Right ventricle myocardium superior (tissue), 1 donor: ENCODE measurements at regions not wholly inside any gene's neighbourhood (a gene's known extent, or its start where the extent isn't known, plus 50 kb on each side); places are given as distances from the start of the nearest gene placed in this dataset.

ENCODE experiments used
- ATAC-seq: fragments of 200-7000 bp; cut with Tn5 transposase; one replicate; pipeline ENCODE4 v1.9.1; 2020; ENCODE audit warnings: mild to moderate bottlenecking; ENCODE audit not compliant: poor library complexity
- DNase-seq: peaks from one replicate; pipeline ENCODE4 v3.0.0-alpha.2; 2020
- intact Hi-C: fragments of 100-400 bp; cut with DNase I; formaldehyde crosslinking; loops from one replicate; pipeline ENCODE4 v1.11.2; 2022
- donor health status: DM: no; HTN: yes; CAD: no; lungs with severe emphysema.

- intact Hi-C loops = no loop called here
- ATAC-seq = no peak
Measured at GRCh38 chr5:8756498-8757084, 789.3 kb downstream of the SEMA5A start.

DNA sequence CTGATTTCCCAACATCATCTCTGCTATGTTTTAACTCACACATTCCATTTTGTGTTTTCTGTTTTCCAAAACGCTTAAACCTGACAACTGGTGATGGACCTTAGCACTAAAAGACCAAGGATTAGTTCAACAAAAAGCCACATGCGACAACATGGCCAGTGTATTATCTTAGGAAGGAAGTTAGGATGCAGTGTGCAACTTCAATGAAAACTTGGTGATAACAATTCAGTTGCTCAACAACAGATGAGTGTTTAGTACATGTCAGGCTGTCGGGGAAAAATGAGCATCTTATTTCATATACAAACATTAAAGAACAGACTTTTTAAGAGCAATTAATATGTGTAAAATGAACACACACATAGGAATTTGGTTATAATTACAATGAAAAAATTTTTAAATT lies 780.0 kb downstream of the SEMA5A start:
- DNase-seq = no peak
- no peak for ATAC-seq
- intact Hi-C loops = no loop called here

More at GRCh38 chr5:8756498-8757084, 789.3 kb downstream of the SEMA5A start:
- DNase-seq = no peak

DNA sequence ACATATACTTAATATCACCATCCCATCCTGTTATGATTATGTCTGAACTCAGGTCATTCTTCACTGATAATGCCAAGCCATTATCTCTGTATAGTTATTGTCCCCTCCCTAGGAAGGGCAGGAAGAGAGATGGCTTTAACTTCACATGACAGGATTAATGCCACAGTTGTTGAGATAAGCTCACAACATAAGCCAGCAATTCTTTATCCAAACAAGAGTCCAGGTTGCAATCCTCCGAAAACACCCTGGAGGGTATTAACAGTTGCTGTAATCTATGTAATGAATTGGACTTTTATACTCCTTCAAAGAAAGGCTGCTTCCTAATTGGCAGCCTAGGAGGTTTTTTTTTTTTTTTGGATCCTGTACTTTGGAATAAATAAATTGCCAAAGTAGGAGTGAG lies 779.4 kb downstream of the SEMA5A start:
- ATAC-seq (no peak), DNase-seq (no peak)
- intact Hi-C loops = no loop called here

DNA sequence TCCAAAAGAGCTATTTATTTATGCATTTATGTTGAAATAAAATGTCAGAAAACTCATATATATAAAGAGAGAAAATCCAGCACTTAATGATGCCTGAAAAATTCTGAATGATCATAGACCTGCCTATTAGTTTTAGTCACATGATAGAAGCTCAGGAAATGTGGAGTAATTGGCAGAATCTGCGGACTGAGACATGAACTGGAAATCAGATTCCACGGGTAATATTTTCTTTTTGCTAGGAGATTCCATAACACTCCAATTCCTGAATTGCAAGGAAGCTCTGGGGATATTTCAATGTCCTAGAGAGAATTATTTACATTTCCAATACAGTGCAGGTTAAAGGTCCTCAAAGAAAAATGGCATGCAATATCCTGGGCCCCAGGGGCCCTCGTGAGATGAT lies 778.8 kb downstream of the SEMA5A start:
- DNase-seq (no peak), ATAC-seq (no peak)
- intact Hi-C loops = no loop called here

DNA sequence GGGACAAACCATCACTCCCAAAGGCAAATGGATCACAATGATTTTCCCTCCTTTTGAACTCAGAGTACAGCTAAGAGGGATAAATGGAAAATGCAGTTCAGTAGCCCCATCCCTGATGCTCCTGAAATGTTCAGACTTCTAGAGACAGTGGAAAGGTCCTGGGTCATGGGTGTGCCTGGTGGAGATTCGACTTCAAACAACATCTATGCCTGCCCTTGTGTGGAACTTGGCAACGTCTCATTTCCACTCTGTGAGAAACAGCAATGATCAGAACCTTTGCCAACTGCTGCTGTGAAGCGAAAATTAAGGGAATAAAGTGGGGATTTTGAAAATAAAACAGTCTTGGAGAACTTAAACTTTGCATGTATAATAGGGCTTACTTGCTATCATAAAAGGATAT lies 778.1 kb downstream of the SEMA5A start:
- no peak for ATAC-seq
- DNase-seq = no peak
- intact Hi-C loops = no loop called here

DNA sequence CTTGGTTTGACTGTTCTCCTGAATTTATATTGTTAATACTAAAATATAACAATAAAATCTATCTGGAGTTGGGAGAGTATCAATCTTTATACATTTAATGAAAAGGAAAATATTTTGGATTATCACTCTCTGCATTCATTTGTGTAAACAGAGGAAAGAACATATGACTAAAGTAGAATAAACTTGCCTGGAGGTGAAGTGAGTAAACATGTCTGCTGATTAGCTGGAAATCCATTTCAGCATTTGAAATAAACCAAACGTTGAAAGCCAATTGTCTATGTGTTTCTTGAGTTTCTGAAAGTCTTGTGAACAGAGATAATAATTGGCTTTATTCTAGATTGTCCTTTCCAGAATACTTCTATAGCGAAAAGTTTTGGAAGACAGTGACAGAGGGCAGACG lies 776.2 kb downstream of the SEMA5A start:
- ATAC-seq (no peak), DNase-seq (no peak)
- intact Hi-C loops = no loop called here

- no peak for DNase-seq
- no peak for ATAC-seq
- intact Hi-C loops = no loop called here
Measured at GRCh38 chr5:8770431-8770830, 775.4 kb downstream of the SEMA5A start.

- intact Hi-C loops = no loop called here
- DNase-seq (no peak), ATAC-seq (no peak)
Measured at GRCh38 chr5:8773046-8773615, 772.7 kb downstream of the SEMA5A start.

- no peak for DNase-seq
- no peak for ATAC-seq
- intact Hi-C loops = no loop called here
Measured at GRCh38 chr5:8784692-8785091, 761.2 kb downstream of the SEMA5A start.

DNA sequence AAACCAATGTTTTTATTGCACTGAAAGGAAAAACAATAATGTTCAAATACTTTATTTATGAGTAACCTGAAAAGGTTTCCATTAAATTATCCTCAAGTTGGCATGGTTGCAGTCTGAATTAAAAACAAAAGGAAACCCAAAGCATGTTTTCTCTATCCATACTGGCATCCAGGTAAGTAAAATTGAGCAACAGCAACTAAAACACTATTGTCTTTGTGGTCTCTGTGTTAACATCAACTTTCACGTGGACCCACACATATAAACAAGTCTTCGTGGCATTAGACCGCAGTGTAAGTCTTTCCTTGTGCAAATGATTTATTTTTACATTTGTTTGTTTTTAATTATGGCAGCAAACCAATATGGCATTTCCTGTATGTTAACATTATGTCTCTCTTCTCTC lies 757.6 kb downstream of the SEMA5A start:
- DNase-seq (no peak), ATAC-seq (no peak)
- intact Hi-C loops = no loop called here

DNA sequence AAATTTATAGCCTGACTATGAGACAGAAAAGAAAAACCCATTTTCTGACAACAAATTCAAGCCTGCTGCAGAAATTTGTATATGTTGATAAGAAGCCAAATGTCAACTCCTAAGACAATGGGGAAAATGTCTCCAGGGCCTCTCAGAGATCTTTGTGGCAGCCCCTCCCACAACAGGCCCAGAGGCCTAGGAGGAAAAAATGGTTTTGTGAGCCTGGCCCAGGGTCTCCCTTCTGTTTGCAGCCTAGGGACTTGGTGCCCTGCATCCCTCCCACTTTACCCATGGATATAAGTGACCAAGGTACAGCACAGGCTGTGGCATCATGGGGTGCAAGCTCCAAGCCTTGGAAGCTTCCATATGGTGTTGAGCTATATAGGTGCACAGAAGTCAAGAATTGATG lies 740.2 kb downstream of the SEMA5A start:
- no peak for ATAC-seq
- intact Hi-C loops = no loop called here
- DNase-seq = no peak

- ATAC-seq (no peak), DNase-seq (no peak)
- intact Hi-C loops = no loop called here
Measured at GRCh38 chr5:8807636-8808035, 738.2 kb downstream of the SEMA5A start.

DNA sequence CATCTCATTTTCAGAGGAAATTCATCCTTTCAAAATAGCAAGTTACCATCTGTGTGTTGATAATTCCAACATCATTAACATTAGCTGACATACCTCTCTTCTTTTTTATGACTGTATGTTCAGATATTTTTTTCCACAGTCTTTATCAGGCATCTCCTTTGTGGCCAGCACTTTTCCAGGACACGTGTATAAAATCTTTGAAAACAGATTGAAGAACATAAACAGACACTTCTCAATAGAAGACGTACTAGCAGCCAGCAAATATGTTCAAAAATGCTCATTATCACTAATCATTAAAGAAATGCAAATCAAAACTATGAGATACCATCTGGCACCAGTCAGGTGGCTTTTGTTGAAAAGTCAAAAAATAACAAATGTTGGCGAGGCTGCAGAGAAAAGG lies 734.3 kb downstream of the SEMA5A start:
- ATAC-seq (no peak), DNase-seq (no peak)
- intact Hi-C loops = no loop called here

- ATAC-seq (no peak), DNase-seq (no peak)
- intact Hi-C loops = no loop called here
Measured at GRCh38 chr5:8813180-8813579, 732.7 kb downstream of the SEMA5A start.

DNA sequence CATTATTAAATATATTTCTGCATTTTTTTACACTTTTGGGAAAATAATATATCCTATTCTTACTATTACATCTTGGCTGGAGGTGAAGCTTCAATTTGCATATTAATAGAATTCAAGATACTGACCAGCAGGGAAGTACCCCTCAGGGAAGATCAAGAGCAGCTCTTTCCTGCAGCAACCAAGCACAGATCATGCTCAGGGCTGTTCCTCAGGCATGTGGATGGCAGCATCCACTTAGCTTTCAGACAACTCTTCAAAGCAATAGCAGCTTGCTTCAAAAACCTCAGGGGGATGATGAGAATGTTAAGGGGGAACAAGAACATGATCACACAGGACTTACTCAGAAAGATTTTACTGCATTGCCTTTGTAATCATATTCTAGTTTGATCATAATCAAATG lies 731.8 kb downstream of the SEMA5A start:
- ATAC-seq = no peak
- intact Hi-C loops = no loop called here

DNA sequence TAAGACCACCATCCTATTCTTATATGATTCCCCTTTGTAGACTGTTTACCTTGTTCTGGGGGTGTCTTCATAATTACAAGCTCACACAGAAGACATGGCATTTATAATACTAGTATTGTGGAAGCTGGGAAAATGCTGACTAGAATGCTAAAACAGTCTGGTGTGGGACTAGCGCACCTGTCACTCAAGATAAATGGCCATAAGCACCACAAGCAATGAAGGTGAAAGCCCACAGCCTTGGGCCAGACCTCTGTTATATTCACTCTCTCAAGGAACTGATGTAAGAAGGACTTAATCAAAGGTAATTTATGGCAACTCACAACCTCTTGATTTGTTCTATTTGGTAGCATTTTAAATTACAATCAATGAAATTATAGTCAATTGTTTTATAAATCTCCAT lies 721.5 kb downstream of the SEMA5A start:
- intact Hi-C loops = no loop called here
- no peak for DNase-seq

More for the DNA sequence above, 731.8 kb downstream of the SEMA5A start:
- no peak for DNase-seq

DNA sequence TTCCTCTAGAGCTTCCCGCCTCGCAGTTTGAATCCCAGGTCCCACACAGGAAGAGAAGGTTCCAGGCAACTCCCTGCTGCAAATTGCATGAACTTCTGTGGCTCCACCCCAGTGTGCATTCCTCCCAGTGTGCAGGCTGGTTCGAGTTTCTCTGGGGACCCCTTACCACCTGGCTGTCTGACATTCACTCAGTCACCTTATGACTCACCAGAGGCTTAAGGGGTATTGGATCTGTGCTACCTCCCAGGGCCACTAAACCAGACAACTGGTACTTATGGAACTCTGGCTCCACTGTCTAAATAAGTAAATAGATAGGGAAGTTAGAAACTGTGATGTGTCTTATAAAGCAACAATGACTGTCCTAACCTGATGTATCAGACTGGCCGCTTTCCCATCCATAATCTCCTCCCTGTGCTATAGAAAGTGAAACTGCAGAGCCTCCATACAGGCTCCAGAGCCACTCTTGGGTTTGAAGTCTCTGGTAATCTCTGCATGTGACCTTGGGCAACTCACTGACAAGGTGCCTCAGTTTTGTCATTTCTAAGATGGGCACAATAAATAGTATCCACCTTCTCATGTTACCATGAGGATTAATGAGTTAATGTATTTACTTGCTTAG lies 720.6 kb downstream of the SEMA5A start:
- intact Hi-C loops = no loop called here
- ATAC-seq = no peak
- no peak for DNase-seq

More for the DNA sequence above, 721.5 kb downstream of the SEMA5A start:
- no peak for ATAC-seq

DNA sequence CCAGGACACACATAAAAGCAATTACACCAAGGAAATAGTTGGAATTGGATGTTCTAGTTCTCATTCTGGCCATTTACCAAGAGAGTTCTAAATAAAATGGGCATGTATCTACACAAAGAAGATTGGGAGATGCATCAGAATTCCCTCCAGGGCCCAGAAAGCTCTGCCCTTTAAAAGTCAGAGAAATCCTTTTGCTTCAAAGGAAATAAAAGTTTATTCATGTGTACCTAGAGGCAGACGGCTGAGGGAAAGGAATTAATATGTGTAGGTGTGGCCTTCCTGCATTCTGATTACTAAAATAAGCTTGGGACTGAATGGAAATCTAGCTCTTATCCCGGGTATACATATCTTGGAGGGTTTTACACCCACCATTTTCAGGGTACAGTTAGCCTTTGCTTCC lies 719.4 kb downstream of the SEMA5A start:
- intact Hi-C loops = no loop called here
- ATAC-seq = no peak
- DNase-seq = no peak

GRCh38 chr5:8827696-8828095 lies 718.2 kb downstream of the SEMA5A start:
- no peak for ATAC-seq
- intact Hi-C loops = no loop called here

DNA sequence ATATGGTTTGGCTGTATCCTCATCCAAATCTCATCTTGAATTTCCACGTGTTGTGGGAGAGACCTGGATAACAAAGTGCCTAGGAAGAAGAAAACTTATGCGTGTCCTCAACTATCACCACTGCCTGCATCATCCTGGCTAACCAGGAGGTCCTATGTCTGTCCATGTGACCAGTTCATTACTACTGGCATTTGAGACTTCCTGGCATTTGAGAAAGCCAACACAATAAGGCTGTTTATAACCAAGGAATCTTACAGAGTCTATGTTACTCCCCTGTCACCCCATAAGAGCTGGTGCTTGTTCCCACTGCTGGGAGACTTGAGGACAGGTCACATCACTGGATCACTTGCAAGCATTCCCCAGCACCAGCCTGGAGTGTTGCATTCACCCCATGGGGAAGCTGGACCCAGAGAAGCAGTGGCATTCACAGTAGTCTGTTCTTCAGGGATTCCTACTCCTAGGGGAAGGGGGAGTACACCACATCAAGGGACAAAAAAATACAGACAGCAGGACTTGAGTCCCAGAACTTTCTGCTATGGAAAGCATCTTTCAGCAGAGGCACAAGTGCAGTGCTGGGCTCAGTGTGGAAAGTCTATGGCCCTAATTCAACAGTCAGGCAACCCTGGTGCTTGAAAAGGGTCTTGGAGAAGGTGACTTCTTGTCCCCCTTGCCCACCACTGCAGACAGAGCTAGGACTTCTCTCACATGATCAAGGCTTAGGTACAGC lies 717.1 kb downstream of the SEMA5A start:
- no peak for DNase-seq
- intact Hi-C loops = no loop called here
- ATAC-seq = no peak

More at GRCh38 chr5:8827696-8828095, 718.2 kb downstream of the SEMA5A start:
- DNase-seq = no peak
